ENCODE measurements at regions not wholly inside any gene's neighbourhood (a gene's known extent, or its start where the extent isn't known, plus 50 kb on each side); places are given as distances from the start of the nearest gene placed in this dataset.

- TF ChIP-seq SUZ12 (IDR thresholded peaks at IDR 0.05) (no peak), LEF1 (IDR thresholded peaks at IDR 0.05; ENCODE audit: borderline replicate concordance) (no peak), FOXM1 (IDR thresholded peaks at IDR 0.05; ENCODE audit: borderline replicate concordance) (no peak), HDGF (IDR thresholded peaks at IDR 0.05; ENCODE audit: borderline replicate concordance) (no peak), SP1 (IDR thresholded peaks at IDR 0.05) (no peak), BHLHE40 (IDR thresholded peaks at IDR 0.05; ENCODE audit: borderline replicate concordance) (no peak), L3MBTL2 (conservative IDR thresholded peaks at IDR 0.05) (no peak)
Observed at GRCh38 chr20:55424968-55425367, 580.4 kb downstream of the CBLN4 start.
